ENCODE measurements at regions not wholly inside any gene's neighbourhood (a gene's known extent, or its start where the extent isn't known, plus 50 kb on each side); places are given as distances from the start of the nearest gene placed in this dataset.

- TF ChIP-seq CTCF (IDR thresholded peaks at IDR 0.05; ENCODE audit: insufficient read depth, low read length, poor library complexity, severe bottlenecking): peak; percentile 11
- no peaks in the 10 kb centered on the region for H3K36me3 ChIP-seq (ENCODE audit: control insufficient read depth, insufficient read depth, low read length)
- no peak for DNase-seq (ENCODE audit: extremely low read depth, insufficient read length)
- no peaks in the 10 kb centered on the region for H3K27me3 ChIP-seq (replicated peaks; ENCODE audit: control insufficient read depth, insufficient read depth, low read length)
- no peak overlapping the region for H3K4me3 ChIP-seq (replicated peaks; ENCODE audit: low read depth, low read length)
These were observed 195.2 kb upstream of the DPPA4 start for GRCh38 chr3:109532257-109533216.

- H3K27me3 ChIP-seq (replicated peaks; ENCODE audit: control insufficient read depth, insufficient read depth, low read length): no peaks in the 10 kb centered on the region
- DNase-seq (ENCODE audit: extremely low read depth, insufficient read length): no peak
- H3K36me3 ChIP-seq (ENCODE audit: control insufficient read depth, insufficient read depth, low read length): no peaks in the 10 kb centered on the region
- TF ChIP-seq CTCF (IDR thresholded peaks at IDR 0.05; ENCODE audit: insufficient read depth, low read length, poor library complexity, severe bottlenecking): no peak
- H3K4me3 ChIP-seq (replicated peaks; ENCODE audit: low read depth, low read length): no peak overlapping the region
These were observed 208.4 kb upstream of the DPPA4 start for GRCh38 chr3:109545746-109546145.

GRCh38 chr3:109548192-109548938 lies 211.0 kb upstream of the DPPA4 start:
- no peak for DNase-seq (ENCODE audit: extremely low read depth, insufficient read length)
- Histone ChIP-seq H3K27me3 (replicated peaks; ENCODE audit: control insufficient read depth, insufficient read depth, low read length) (no peaks in the 10 kb centered on the region), H3K36me3 (ENCODE audit: control insufficient read depth, insufficient read depth, low read length) (no peaks in the 10 kb centered on the region), H3K4me3 (replicated peaks; ENCODE audit: low read depth, low read length) (no peak overlapping the region)
- TF ChIP-seq CTCF (IDR thresholded peaks at IDR 0.05; ENCODE audit: insufficient read depth, low read length, poor library complexity, severe bottlenecking): no peak

GRCh38 chr3:109553591-109554371 lies 216.4 kb upstream of the DPPA4 start:
- no peak for TF ChIP-seq CTCF (IDR thresholded peaks at IDR 0.05; ENCODE audit: insufficient read depth, low read length, poor library complexity, severe bottlenecking)
- no peak overlapping the region for H3K4me3 ChIP-seq (replicated peaks; ENCODE audit: low read depth, low read length)
- H3K27me3 ChIP-seq (replicated peaks; ENCODE audit: control insufficient read depth, insufficient read depth, low read length): no peaks in the 10 kb centered on the region
- no peak for DNase-seq (ENCODE audit: extremely low read depth, insufficient read length)
- H3K36me3 ChIP-seq (ENCODE audit: control insufficient read depth, insufficient read depth, low read length): no peaks in the 10 kb centered on the region

- TF ChIP-seq CTCF (IDR thresholded peaks at IDR 0.05; ENCODE audit: insufficient read depth, low read length, poor library complexity, severe bottlenecking): no peak
- Histone ChIP-seq H3K4me3 (replicated peaks; ENCODE audit: low read depth, low read length) (no peak overlapping the region), H3K36me3 (ENCODE audit: control insufficient read depth, insufficient read depth, low read length) (no peaks in the 10 kb centered on the region), H3K27me3 (replicated peaks; ENCODE audit: control insufficient read depth, insufficient read depth, low read length) (no peaks in the 10 kb centered on the region)
- no peak for DNase-seq (ENCODE audit: extremely low read depth, insufficient read length)
These were observed 222.0 kb upstream of the DPPA4 start for GRCh38 chr3:109559389-109559788.
